ENCODE measurements at regions not wholly inside any gene's neighbourhood (a gene's known extent, or its start where the extent isn't known, plus 50 kb on each side); places are given as distances from the start of the nearest gene placed in this dataset.

GRCh38 chr12:32995623-32996022, 99.0 kb upstream of the PKP2 start:
- Histone ChIP-seq H3K36me3 (ENCODE audit: control insufficient read depth in 2 of 2, extremely low read depth in 1 of 2, insufficient read depth in 1 of 2, low read length in 1 of 2) (no peaks in the 10 kb centered on the region), H3K9me3 (no peaks in the 10 kb centered on the region), H3K4me3 (ENCODE audit: control insufficient read depth in 1 of 2, extremely low read depth in 1 of 2, low read length in 1 of 2) (no peak overlapping the region), H3K27ac (ENCODE audit: low read length) (no peak overlapping the region), H3K4me1 (ENCODE audit: control insufficient read depth in 1 of 2, extremely low read depth in 1 of 2, insufficient read depth in 2 of 2, low read length in 2 of 2) (no peaks in the 10 kb centered on the region), H3K27me3 (replicated peaks in 1 of 2; ENCODE audit: control insufficient read depth in 2 of 2, extremely low read depth in 1 of 2, insufficient read depth in 2 of 2, low read length in 1 of 2) (no peaks in the 10 kb centered on the region)
- WGBS (ENCODE audit: insufficient coverage), result 63% methylated on average over 1 of the region's 2 CpGs
- no peak for DNase-seq
- Mint-ChIP-seq H3K4me1 (no peaks in the 10 kb centered on the region), H3K27ac (no peak overlapping the region), H3K27me3 (no peaks in the 10 kb centered on the region), H3K36me3 (no peaks in the 10 kb centered on the region), H3K9me3 (no peaks in the 10 kb centered on the region), H3K4me3 (no peak overlapping the region)
- POLR2A ChIA-PET, result no interaction called here
- CTCF ChIA-PET, result no interaction called here
- ATAC-seq (replicated peaks in 1 of 4), result no peak

GRCh38 chr12:32993404-32993803, 96.8 kb upstream of the PKP2 start:
- Histone ChIP-seq H3K36me3 (ENCODE audit: control insufficient read depth in 2 of 2, extremely low read depth in 1 of 2, insufficient read depth in 1 of 2, low read length in 1 of 2) (no peaks in the 10 kb centered on the region), H3K27me3 (replicated peaks in 1 of 2; ENCODE audit: control insufficient read depth in 2 of 2, extremely low read depth in 1 of 2, insufficient read depth in 2 of 2, low read length in 1 of 2) (no peaks in the 10 kb centered on the region), H3K27ac (ENCODE audit: low read length) (no peak overlapping the region), H3K4me1 (ENCODE audit: control insufficient read depth in 1 of 2, extremely low read depth in 1 of 2, insufficient read depth in 2 of 2, low read length in 2 of 2) (no peaks in the 10 kb centered on the region), H3K9me3 (no peaks in the 10 kb centered on the region), H3K4me3 (ENCODE audit: control insufficient read depth in 1 of 2, extremely low read depth in 1 of 2, low read length in 1 of 2) (no peak overlapping the region)
- Mint-ChIP-seq H3K9me3 (no peaks in the 10 kb centered on the region), H3K4me1 (no peaks in the 10 kb centered on the region), H3K27me3 (no peaks in the 10 kb centered on the region), H3K4me3 (no peak overlapping the region), H3K36me3 (no peaks in the 10 kb centered on the region), H3K27ac (no peak overlapping the region)
- ChIA-PET CTCF (no interaction called here), POLR2A (no interaction called here)
- no peak for ATAC-seq (replicated peaks in 1 of 4)
- no peak for DNase-seq
- 90% methylated on average over 3 of the region's 4 CpGs for WGBS (ENCODE audit: insufficient coverage)

- Histone ChIP-seq H3K36me3 (ENCODE audit: control insufficient read depth in 2 of 2, extremely low read depth in 1 of 2, insufficient read depth in 1 of 2, low read length in 1 of 2) (no peaks in the 10 kb centered on the region), H3K4me3 (ENCODE audit: control insufficient read depth in 1 of 2, extremely low read depth in 1 of 2, low read length in 1 of 2) (no peak overlapping the region), H3K9me3 (no peaks in the 10 kb centered on the region), H3K27me3 (replicated peaks in 1 of 2; ENCODE audit: control insufficient read depth in 2 of 2, extremely low read depth in 1 of 2, insufficient read depth in 2 of 2, low read length in 1 of 2) (no peaks in the 10 kb centered on the region), H3K27ac (ENCODE audit: low read length) (no peak overlapping the region), H3K4me1 (ENCODE audit: control insufficient read depth in 1 of 2, extremely low read depth in 1 of 2, insufficient read depth in 2 of 2, low read length in 2 of 2) (no peaks in the 10 kb centered on the region)
- Mint-ChIP-seq H3K27ac (no peak overlapping the region), H3K36me3 (no peaks in the 10 kb centered on the region), H3K9me3 (no peaks in the 10 kb centered on the region), H3K4me1 (no peaks in the 10 kb centered on the region), H3K4me3 (no peak overlapping the region), H3K27me3 (peaks cover under 1 to 4% of the 10 kb centered on the region in 2 donors)
- DNase-seq (no peak), ATAC-seq (replicated peaks in 1 of 4) (no peak)
- ChIA-PET POLR2A (no interaction called here), CTCF (no interaction called here)
These were observed 93.1 kb upstream of the PKP2 start for GRCh38 chr12:32989705-32990104.

GRCh38 chr12:32988982-32989381, 92.4 kb upstream of the PKP2 start:
- Histone ChIP-seq H3K4me1 (ENCODE audit: control insufficient read depth in 1 of 2, extremely low read depth in 1 of 2, insufficient read depth in 2 of 2, low read length in 2 of 2) (no peaks in the 10 kb centered on the region), H3K27me3 (replicated peaks in 1 of 2; ENCODE audit: control insufficient read depth in 2 of 2, extremely low read depth in 1 of 2, insufficient read depth in 2 of 2, low read length in 1 of 2) (no peaks in the 10 kb centered on the region), H3K27ac (ENCODE audit: low read length) (no peak overlapping the region), H3K36me3 (ENCODE audit: control insufficient read depth in 2 of 2, extremely low read depth in 1 of 2, insufficient read depth in 1 of 2, low read length in 1 of 2) (no peaks in the 10 kb centered on the region), H3K9me3 (no peaks in the 10 kb centered on the region), H3K4me3 (ENCODE audit: control insufficient read depth in 1 of 2, extremely low read depth in 1 of 2, low read length in 1 of 2) (no peak overlapping the region)
- ChIA-PET POLR2A (no interaction called here), CTCF (no interaction called here)
- no peak overlapping the region for H3K4me3 Mint-ChIP-seq
- 100% methylated on average over 2 of the region's 4 CpGs for WGBS (ENCODE audit: insufficient coverage)
- H3K36me3 Mint-ChIP-seq, result no peaks in the 10 kb centered on the region
- no peaks in the 10 kb centered on the region for H3K4me1 Mint-ChIP-seq
- H3K27ac Mint-ChIP-seq, result no peak overlapping the region
- H3K9me3 Mint-ChIP-seq, result no peaks in the 10 kb centered on the region
- peaks cover 3 to 4% of the 10 kb centered on the region in 2 donors for H3K27me3 Mint-ChIP-seq
- DNase-seq, result no peak
- ATAC-seq (replicated peaks in 1 of 4), result no peak

GRCh38 chr12:32987512-32987911, 90.9 kb upstream of the PKP2 start:
- H3K9me3 Mint-ChIP-seq, result no peaks in the 10 kb centered on the region
- H3K27ac ChIP-seq (ENCODE audit: low read length), result no peak overlapping the region
- ATAC-seq (replicated peaks in 1 of 4), result no peak
- POLR2A ChIA-PET, result no interaction called here
- DNase-seq, result no peak
- H3K36me3 ChIP-seq (ENCODE audit: control insufficient read depth in 2 of 2, extremely low read depth in 1 of 2, insufficient read depth in 1 of 2, low read length in 1 of 2), result no peaks in the 10 kb centered on the region
- H3K27me3 ChIP-seq (replicated peaks in 1 of 2; ENCODE audit: control insufficient read depth in 2 of 2, extremely low read depth in 1 of 2, insufficient read depth in 2 of 2, low read length in 1 of 2), result no peaks in the 10 kb centered on the region
- CTCF ChIA-PET, result interaction anchor here in 1 of 2 donors (0.6 kb wide), 1 partner anchor 14 kb away, joined by 3 read pairs; no protein-coding TSS in a partner anchor
- H3K4me1 ChIP-seq (ENCODE audit: control insufficient read depth in 1 of 2, extremely low read depth in 1 of 2, insufficient read depth in 2 of 2, low read length in 2 of 2), result no peaks in the 10 kb centered on the region
- no peak overlapping the region for H3K27ac Mint-ChIP-seq
- H3K27me3 Mint-ChIP-seq, result peaks cover 3 to 4% of the 10 kb centered on the region in 2 donors
- no CpG with 5 or more reads among the region's 1 CpG for WGBS (ENCODE audit: insufficient coverage)
- no peaks in the 10 kb centered on the region for H3K4me1 Mint-ChIP-seq
- no peaks in the 10 kb centered on the region for H3K9me3 ChIP-seq
- H3K4me3 Mint-ChIP-seq, result no peak overlapping the region
- no peak overlapping the region for H3K4me3 ChIP-seq (ENCODE audit: control insufficient read depth in 1 of 2, extremely low read depth in 1 of 2, low read length in 1 of 2)
- H3K36me3 Mint-ChIP-seq, result no peaks in the 10 kb centered on the region

GRCh38 chr12:32983968-32984367, 87.4 kb upstream of the PKP2 start:
- H3K36me3 Mint-ChIP-seq, result no peaks in the 10 kb centered on the region
- no peaks in the 10 kb centered on the region for H3K4me1 ChIP-seq (ENCODE audit: control insufficient read depth in 1 of 2, extremely low read depth in 1 of 2, insufficient read depth in 2 of 2, low read length in 2 of 2)
- no peak overlapping the region for H3K27ac Mint-ChIP-seq
- WGBS (ENCODE audit: insufficient coverage), result no CpG with 5 or more reads among the region's 4 CpGs
- H3K4me3 Mint-ChIP-seq, result no peak overlapping the region
- H3K4me3 ChIP-seq (ENCODE audit: control insufficient read depth in 1 of 2, extremely low read depth in 1 of 2, low read length in 1 of 2), result no peak overlapping the region
- no peaks in the 10 kb centered on the region for H3K4me1 Mint-ChIP-seq
- H3K27me3 Mint-ChIP-seq, result peaks cover 3 to 10% of the 10 kb centered on the region in 2 donors
- no peaks in the 10 kb centered on the region for H3K27me3 ChIP-seq (replicated peaks in 1 of 2; ENCODE audit: control insufficient read depth in 2 of 2, extremely low read depth in 1 of 2, insufficient read depth in 2 of 2, low read length in 1 of 2)
- DNase-seq (no peak), ATAC-seq (replicated peaks in 1 of 4) (no peak)
- POLR2A ChIA-PET, result no interaction called here
- H3K36me3 ChIP-seq (ENCODE audit: control insufficient read depth in 2 of 2, extremely low read depth in 1 of 2, insufficient read depth in 1 of 2, low read length in 1 of 2), result no peaks in the 10 kb centered on the region
- H3K9me3 Mint-ChIP-seq, result no peaks in the 10 kb centered on the region
- H3K27ac ChIP-seq (ENCODE audit: low read length), result no peak overlapping the region
- H3K9me3 ChIP-seq, result no peaks in the 10 kb centered on the region
- CTCF ChIA-PET, result no interaction called here

- Histone ChIP-seq H3K27ac (ENCODE audit: low read length) (no peak overlapping the region), H3K4me3 (ENCODE audit: control insufficient read depth in 1 of 2, extremely low read depth in 1 of 2, low read length in 1 of 2) (no peak overlapping the region), H3K4me1 (ENCODE audit: control insufficient read depth in 1 of 2, extremely low read depth in 1 of 2, insufficient read depth in 2 of 2, low read length in 2 of 2) (no peaks in the 10 kb centered on the region), H3K36me3 (ENCODE audit: control insufficient read depth in 2 of 2, extremely low read depth in 1 of 2, insufficient read depth in 1 of 2, low read length in 1 of 2) (no peaks in the 10 kb centered on the region), H3K27me3 (replicated peaks in 1 of 2; ENCODE audit: control insufficient read depth in 2 of 2, extremely low read depth in 1 of 2, insufficient read depth in 2 of 2, low read length in 1 of 2) (no peaks in the 10 kb centered on the region), H3K9me3 (no peaks in the 10 kb centered on the region)
- no peaks in the 10 kb centered on the region for H3K36me3 Mint-ChIP-seq
- H3K4me1 Mint-ChIP-seq, result no peaks in the 10 kb centered on the region
- H3K27me3 Mint-ChIP-seq, result peaks cover 3 to 10% of the 10 kb centered on the region in 2 donors
- DNase-seq (no peak), ATAC-seq (replicated peaks in 1 of 4) (no peak)
- ChIA-PET POLR2A (no interaction called here), CTCF (no interaction called here)
- H3K4me3 Mint-ChIP-seq, result no peak overlapping the region
- no peak overlapping the region for H3K27ac Mint-ChIP-seq
- H3K9me3 Mint-ChIP-seq, result no peaks in the 10 kb centered on the region
- 30% methylated on average over 7 of the region's 10 CpGs for WGBS (ENCODE audit: insufficient coverage)
These were observed 86.8 kb upstream of the PKP2 start for GRCh38 chr12:32983332-32983731.

Data from T-cell (primary cell).